Stimulated activated naive CD4-positive, alpha-beta T cell (primary cell): ENCODE measurements at regions not wholly inside any gene's neighbourhood (a gene's known extent, or its start where the extent isn't known, plus 50 kb on each side); places are given as distances from the start of the nearest gene placed in this dataset.

ENCODE experiments used
- DNase-seq, 6 experiments: peaks; one replicate each; lab custom pipeline; 2025; lab: John Stamatoyannopoulos, UW

DNA sequence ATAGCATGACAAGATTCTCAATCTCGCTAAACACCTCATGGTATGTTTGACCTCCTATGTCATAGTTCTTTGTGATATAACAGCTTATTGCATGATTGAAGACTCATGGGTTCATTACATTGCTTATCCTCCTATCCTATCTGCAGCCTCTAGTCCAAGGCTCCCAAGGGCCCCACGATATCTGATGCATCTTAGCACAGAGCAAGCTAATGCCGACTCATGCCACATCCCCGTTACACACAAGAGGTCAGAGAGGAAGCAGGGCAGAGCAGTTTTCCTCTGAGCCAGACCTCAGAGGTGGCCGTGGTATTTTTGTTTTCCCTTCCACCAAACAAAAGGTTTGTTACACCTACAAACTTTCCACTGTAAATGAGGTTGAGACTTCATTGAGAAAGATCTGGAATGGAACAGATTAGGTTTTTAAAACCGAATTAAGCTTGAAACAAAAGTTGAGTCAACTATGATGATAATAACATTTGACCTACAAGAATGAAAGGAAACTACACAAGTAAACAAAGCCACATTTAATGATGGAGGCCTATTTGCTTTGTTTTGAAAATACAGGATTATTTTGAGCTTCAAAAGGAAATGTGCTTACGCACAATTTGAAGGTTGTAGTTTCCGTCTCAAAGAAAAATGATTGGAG, 133.9 kb upstream of the MYLIP start:
- DNase-seq, result no peak

DNA sequence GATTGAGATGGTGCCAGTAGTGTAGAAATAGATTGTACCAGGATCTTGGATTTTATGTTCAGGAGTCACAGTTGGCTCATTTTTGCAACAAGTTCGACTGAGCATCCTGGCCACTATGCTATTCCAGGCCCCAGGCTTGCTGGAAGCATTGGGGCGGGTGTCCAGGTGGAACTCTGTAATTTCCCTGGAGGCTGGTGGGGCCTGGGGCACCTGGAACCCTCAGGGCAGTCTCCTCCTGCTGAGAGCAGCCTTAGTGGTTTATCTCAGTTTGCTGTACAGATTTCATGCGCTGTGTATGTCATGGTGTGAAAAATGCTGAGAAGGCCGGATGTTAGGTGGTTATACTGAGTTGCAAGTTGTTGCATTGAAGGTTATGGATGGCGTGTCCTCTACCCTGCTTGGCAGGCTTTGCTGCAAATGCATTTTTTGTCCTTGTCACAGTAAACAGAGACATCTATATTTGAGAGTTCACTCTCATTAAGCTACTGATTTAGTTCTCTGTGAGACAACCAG, 135.1 kb upstream of the MYLIP start:
- no peak for DNase-seq

DNA sequence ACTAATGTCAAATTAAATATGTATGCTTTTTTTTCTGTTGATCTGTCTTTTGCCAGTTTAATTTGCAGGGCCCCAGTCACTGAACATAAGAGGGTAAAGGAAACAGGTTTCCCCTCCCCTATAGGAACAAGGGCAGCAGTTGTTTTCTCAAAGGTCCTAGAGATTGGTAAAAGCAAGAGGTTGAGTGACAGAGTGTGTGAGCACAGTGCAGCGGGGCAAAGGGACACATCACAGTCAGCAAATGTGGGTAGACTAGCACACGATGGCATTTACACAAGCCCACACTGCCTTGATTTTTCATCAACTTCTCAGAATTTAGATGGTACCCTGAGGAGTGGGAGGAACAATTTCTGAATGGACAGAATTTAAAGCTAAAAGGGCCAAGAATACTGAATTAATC, 138.7 kb upstream of the MYLIP start:
- no peak for DNase-seq

DNA sequence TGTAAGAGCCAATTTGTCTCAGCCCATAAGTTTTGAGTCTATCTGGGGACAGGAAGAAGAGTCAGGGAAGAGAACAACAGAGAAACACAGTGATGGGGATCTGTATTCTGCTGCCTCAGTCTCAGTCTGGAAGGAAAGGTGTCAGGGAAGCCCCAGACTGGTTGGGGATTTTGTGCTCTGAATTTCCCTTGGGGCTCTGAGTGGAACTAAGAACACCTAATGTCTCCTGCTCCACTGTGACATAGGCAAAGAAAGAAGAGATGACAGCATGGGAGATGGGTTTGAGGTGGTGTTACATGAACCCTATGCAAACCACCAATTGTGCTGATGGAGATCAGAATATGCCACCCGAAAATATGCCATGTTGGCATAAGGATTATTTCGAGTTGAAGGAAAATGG, 139.5 kb upstream of the MYLIP start:
- peak in 1 of 6 experiments; percentile 1 for DNase-seq

DNA sequence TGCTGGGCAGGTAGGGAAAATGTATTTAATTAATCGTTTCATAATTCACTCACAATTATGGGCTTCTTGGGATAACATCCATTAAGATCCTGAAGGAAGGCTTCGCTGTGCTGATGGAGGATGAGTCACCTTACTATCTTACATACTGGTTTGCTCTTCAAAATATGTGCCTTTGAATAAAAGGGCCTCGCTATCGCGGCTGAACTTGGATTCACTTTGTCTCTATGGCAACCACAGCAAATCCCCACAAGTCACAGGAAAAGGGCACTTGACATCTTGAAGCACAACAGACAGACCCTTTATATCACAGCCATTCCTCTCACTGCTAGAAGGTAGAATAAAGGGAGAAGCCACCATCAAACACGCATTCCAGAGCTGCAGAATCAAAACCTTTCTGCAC, 141.3 kb upstream of the MYLIP start:
- no peak for DNase-seq

DNA sequence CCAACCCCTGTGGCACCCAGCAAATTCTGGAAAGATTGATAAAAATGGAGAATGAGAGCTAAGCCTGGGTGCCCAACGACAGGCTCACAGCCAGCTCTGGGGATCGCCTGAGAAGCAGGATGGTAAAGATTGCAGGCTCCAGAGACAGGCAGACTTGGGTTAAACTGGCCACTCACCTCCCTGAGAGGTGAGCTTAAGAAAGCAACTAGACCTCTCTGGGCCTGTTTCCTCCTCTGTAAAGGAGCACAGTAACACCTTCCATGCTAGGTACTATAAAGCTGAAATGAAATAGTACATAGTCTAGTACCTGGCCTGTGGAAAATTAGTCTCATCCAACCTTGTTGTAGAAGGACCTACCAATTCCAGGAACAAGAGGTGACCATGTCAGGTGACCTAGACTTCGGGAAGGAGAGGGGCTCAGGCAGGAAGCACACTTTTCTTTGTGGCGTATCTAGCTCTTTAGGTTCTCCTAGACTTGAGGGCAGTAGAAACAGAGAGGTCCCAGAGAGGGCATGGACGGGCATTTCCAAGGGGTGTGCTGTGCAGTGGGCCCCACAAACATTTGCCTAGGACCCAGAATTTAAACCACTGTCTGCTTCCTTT, 142.8 kb upstream of the MYLIP start:
- no peak for DNase-seq

DNA sequence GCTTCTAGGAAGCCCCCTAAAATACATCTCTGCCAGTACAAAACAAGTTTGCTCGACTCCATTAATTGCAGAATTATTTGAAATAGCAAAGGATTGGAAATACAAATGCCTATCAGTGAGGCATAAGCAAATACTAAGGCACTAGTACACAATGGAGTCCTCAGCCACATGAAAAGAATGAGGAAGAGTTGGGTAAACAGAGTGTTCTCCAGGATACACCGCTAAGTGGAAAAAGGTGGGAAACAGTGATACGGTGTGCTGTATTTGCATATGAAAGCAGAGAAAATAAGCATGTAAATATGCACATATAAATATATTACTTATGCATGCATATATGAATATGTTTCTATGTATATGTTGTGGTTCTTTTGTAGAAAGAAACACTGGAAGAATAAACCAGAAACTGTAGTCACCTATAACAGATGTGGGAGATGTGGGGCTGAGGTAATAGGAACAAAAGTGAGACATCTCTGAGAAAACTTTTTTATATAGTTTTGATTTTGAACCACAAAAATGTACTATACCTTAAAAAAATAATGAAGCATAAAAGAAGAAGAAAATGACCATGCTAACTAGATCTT, 143.4 kb upstream of the MYLIP start:
- DNase-seq, result no peak

DNA sequence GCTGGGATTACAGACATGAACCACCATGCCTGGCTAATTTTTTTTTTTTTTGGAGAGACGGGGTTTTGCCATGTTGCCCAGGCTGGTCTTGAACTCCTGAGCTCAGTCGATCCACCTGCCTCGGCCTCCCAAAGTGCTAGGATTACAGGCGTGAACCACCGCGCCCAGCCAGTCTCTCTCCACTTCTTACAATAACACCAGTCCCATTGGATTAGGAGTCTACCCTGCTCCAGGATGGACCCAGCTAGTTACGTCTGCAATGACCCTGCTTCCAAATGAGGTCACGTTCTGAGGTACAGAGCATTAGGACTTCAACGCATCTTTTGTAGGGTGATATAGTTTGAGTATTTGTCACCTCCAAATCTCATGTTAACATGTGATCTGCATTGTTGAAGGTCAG, 146.9 kb upstream of the MYLIP start:
- no peak for DNase-seq

DNA sequence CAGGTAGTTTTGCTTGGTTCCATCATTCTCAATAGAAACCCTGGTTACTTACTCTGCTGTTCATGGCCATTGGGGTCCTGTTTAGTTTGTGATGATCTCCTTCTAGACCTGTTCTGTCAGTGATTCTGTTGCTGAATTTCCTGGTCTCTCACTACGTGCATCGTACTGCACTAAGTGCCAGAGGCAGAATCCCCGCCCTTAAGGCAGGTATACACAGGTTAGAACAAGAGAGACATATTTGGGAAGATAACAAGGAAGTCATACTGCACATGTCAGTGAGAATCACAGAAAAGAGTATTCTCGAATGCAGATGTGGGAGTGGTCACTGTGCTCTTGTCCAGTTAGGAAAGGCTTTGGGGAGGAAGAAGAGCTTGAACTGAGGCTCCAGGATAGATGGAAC, 148.1 kb upstream of the MYLIP start:
- DNase-seq, result no peak

DNA sequence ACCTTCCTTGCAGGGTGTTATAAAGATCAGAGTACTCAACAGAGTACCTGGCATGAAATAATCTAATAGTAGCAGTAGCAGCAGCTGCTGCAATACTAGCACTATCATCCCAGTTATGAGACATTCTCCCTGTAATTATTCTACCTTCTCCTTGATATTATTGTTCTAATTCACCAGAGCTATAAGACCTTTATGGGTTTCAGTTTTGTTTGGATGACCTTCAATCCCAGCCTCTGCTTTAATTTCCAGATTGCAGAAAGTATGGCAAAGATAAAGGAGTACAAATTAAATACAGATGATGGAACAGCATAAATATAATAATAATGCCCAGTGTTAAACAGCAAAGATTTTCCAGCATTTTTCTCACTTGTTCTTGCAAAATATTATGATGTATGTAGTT, 150.5 kb upstream of the MYLIP start:
- no peak for DNase-seq

DNA sequence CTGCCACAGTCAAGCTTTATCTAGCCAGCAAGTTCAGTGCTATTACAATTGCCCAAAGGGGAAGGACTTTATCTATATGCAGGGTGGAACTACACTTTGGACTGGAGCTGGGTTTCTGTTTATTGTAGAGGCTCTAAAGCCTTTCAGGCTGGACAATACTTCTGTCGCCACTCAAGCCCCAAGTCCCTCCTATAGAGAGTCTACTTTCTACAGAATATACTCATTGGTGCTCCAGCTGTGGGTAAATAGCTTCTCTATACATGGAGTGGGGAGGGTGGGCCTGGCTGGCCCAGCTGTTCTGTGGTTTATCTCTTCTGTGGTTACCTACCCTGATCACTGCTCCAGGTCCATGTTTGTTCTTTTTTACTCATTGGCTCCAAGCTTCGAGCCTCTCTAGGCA, 151.8 kb upstream of the MYLIP start:
- no peak for DNase-seq

DNA sequence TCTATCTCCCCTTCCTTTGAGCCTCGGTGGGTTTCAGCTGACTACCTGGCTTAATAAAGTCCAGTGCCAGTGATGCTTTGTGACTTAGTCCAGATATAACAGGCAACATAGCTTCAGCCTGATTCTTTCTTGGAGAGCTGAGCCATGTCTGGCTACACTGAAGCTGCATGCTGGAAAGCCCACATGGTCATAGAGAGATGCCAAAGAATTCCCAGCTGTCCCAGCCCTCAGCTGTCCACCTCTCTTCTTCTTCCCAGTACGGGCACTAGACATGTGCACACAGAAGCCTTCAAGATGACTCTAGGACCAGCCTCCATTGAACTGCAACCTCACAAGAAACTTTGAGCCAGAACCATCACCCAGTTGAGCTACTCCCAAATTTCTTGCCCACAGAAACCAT, 154.1 kb upstream of the MYLIP start:
- no peak for DNase-seq

DNA sequence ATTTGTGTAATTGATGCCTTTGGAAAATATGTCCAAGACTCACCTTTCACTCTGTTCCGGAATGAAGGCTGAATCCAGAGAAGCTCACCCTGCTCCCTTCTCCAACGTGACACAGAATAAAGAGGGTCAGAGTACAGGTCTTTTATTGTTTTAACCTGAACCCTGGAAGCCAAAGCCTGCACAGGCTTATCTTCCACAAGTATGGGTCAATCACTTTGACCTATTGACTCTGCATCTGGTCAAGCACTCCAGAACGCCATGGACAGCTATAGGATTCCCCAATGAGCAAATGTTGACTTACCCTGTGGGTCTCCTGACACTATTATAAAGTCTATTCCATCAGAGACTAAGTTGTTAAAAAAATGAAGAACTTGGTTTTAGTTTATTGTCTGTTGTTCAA, 158.4 kb upstream of the MYLIP start:
- DNase-seq, result no peak

DNA sequence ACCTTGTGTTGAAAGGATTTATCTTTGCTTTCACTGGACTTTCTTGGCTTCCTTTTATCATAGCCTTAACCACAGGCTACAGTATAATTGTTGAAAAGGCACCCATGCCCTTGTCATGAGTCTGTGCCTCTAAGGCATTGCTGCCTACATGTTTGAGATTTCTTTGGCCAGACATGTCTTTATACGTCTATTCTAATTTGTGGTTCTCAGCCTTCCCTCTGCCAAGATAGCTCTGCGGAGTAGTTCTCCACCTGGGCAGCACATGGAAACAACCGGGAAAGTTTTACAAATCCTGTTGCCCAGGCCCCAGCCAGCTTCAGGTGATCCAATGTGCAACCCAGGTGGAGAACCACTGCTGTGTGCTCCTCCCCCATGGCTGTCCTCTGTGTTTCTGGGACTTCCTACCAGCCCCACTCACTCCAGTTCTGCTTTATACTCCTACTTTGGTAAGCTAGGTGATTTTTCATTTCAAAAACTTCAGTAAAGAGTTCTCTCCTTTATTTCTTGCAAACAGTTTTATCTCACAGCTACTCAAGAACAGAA, 159.6 kb upstream of the MYLIP start:
- DNase-seq, result no peak

DNA sequence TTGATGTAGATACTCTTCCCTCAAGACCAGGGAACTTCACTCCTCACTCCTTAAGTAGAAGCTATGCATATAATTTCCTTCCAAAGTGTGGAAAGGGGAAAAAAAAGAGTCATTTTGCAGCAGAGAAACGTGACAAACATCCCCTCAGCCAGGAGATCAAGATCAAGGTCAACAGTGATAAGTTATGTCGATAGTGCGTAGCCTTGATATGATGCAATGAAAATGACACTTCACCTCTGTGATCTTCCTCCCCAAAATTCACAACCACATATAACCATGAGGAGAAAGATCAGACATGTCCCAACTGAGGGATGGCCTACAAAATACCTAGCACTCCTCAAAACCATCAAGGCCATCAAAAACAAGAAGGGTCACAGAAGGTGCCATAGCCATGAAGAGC, 160.4 kb upstream of the MYLIP start:
- no peak for DNase-seq

DNA sequence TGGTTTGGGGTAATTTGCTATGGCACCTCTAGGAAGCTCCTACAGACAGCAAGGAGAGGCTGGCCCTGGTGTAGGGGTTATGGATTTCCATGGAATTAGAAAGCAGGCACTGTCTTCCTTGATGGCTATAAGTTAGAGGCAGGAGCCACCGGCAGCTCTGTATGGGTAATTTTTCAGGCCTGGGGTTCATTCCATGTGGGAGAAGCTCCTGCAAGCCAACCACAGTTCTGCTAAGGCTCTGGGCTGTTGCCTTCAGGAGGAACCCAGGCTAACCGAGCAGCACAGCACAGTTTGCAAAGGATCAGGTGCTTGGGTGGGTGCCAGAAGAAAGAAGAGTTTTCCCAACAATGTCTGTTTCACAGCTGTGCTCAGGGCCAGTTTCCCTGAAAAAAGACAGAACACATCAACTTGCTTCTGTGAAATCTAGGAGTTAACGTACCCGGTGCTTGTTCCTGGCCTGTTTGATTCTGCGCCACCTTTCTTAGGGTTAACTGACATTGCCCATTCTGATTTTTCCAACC, 162.8 kb upstream of the MYLIP start:
- no peak for DNase-seq

DNA sequence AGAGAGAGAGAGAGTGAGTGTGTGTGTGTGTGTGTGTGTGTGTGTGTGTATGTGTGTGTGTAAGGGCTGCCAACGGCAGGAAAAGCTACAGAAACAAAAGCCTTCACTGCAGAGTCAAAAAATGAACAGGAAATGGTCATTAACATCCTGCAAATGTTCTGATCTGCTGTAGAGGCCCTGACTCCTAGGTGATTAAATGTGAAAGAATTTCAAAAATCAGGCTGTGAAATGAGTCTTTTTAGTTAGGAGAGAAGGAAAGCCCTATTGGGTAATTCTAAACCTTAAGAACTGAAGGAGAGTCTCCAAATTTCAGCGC, 166.5 kb upstream of the MYLIP start:
- no peak for DNase-seq

DNA sequence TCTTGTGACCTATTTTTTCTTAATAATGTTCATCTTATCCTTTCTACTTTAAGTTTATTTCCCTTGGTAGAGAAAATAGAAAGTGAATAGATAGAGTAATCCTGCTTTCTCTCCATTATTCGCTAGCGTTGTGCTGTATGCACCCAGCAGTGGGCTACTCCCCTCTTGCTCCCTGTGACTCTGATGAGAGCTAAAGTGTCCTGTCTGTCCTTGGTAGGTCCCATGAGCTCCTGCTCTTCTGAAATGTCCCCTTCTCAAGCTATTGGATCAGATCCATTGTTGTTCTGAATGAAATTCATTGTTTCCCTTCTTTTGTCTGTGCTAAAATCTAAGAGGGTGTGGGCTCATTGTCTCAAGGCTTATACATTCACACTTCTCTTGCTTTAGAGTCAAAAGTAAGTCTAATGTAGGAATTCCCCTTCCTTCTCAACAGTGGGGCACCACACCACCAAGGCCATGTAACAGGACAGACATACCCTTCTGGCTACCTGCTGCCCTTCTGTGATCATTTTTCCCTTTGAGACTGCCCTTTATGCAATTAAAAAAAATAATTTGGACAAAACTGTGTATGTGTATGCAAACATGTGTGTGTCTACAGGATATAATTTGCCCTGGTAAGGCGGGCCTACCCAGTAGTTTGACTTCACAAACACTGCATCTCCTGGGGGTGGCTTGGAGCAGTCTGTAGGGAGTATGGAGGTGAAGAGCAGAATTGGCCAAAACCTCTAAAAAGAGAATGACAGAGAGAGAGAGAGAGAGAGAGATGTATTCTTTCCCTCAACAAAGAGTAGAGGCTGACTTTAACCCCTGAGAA, 167.0 kb upstream of the MYLIP start:
- DNase-seq, result no peak

DNA sequence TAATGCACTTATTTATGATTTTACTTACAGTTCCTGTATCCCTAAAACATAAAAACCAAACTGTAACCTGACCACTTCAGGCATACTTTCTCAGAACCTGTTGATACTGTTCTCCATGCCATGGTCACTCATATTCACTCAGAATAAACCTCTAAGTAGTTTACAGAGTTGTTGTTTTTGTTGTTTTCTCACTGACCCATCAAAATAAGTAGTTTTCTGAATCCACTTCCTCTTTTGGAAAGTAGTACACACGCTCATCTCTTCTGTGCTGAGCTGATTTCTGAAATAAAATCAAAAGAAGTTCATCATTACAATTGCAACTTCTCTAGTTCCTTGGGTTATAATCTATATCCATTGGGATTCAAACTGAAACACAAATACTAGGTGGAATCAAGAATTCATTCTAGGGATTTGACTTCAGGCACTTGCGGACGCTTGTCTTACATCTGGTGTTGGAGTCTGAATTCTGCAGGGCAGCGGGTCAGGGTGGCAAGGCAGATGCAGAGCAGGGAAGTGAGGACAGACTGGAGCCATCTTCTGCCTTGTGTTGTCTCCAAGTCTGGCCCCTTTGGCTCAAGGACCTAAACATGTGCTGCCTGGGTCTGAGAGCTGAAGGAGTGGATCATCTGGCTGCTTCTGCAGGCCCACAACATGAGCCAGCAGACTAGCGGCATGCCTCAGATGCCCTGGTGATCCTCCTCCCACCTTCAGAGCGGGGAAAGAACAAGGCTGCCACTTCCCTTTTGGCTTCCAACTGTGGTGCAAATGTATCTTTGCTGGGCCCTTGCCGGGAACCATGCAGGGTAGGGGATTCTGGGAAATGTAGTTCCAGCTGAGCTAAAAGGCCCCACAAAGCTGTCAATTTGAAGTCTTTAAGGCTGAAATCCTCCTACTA, 167.9 kb upstream of the MYLIP start:
- DNase-seq, result no peak

DNA sequence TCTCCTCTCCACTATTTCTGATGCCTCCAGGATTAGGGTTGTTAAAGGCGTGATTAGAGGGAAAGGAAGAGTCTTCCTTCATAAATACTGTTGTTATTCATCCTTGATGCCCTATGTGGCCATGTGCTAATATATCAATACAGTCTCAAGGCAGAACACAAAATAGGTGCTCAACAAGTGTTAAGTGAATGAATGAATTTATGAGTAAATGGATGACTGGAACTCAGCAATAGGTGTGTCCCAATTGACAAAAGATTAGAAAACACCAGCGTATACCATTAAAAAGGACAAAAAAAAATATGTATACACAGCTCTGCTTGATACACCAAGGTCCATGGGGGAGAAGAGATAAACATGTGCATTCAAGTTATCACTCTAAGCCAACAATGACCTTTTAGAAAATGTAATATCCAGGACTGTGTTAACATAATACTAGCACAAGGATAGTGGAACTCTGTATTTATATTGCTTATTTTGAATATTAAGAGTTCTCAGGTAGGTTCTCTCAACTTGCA, 171.2 kb upstream of the MYLIP start:
- DNase-seq, result no peak
